Adrenal gland (tissue), 5 donors: ENCODE measurements at regions not wholly inside any gene's neighbourhood (a gene's known extent, or its start where the extent isn't known, plus 50 kb on each side); places are given as distances from the start of the nearest gene placed in this dataset.

Experiments
- CTCF ChIP-seq, 6 experiments: fragments of 450-650 bp in 4 of 6; fragments of 200-600 bp in 2 of 6; sonication (generic) in 1 of 6; IDR thresholded peaks; 1 replicate in 5 of 6; 2 replicates in 1 of 6; pipeline versions ENCODE4 v1.5.1 to v1.8.0; 2016 to 2021; ENCODE audit warnings: antibody characterized with exemption in 6 of 6, mild to moderate bottlenecking in 2 of 6, moderate library complexity in 1 of 6
- POLR2A ChIP-seq, 2 donors: fragments of 450-650 bp; IDR thresholded peaks; one replicate each; pipeline ENCODE4 v1.6.1; 2017; ENCODE audit warnings: antibody characterized with exemption in 2 of 2, mild to moderate bottlenecking in 2 of 2, moderate library complexity in 1 of 2
- donor health status: DM: no; HTN: no; CAD: no.

GRCh38 chrX:102808336-102808735, 87.8 kb downstream of the GPRASP3 start:
- TF ChIP-seq POLR2A (IDR thresholded peaks at IDR 0.05) (no peak), CTCF (IDR thresholded peaks at IDR 0.05) (no peak)
